GM18508 (cell line): ENCODE measurements at regions not wholly inside any gene's neighbourhood (a gene's known extent, or its start where the extent isn't known, plus 50 kb on each side); places are given as distances from the start of the nearest gene placed in this dataset.

Experiments used
- ATAC-seq: cut with Tn5 transposase; IDR thresholded peaks from one replicate; pipeline ENCODE4 v1.9.1; 2021; ENCODE audit warnings: moderate number of reproducible peaks; ENCODE audit not compliant: insufficient read depth, unreplicated experiment

DNA sequence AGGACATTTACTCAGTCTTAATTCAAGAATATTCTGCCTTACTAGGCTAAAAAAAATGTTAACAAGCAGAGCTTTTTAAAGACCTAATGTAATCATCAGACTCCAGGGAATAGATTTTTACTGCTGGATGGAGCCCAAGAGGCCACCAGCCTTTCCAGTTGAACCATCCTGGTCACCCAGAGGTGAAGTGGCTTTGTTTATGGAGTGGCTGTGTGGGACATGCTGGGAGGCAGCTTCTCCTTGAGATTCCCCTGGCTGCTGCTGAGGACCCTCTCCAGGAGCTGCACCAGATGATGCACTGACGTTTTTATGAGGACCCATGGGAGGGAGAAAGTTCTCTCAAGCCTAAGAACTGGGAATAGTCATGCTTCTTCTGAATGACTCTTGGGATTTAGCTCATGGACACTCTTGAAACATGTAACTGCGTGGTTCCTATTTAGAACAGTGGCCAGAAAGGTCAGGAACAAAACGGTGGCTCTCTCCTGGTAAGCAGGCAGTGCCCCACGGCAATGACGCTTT is 205.9 kb upstream of the MIR17HG start:
- ATAC-seq, result no peak

DNA sequence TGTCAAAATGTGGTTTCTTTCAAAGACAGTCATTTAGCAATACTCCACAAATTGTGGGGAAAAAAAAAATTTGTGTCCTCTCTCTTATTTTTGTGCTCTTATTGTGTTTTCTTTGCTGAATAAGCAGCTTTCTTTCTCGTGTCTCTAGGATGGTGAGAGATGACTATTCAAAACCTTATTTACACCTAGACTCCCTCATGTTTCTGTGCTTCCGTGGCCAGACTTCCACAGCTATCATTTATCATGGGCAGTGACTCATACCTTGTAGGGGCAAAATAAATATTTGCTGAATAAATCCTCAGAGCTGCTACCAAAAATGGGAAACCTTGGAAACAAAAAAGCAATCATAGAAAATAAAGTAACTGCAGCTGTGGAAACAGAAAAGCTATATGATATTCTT is 204.9 kb upstream of the MIR17HG start:
- no peak for ATAC-seq

GRCh38 chr13:91144054-91144453 is 203.4 kb upstream of the MIR17HG start:
- no peak for ATAC-seq

DNA sequence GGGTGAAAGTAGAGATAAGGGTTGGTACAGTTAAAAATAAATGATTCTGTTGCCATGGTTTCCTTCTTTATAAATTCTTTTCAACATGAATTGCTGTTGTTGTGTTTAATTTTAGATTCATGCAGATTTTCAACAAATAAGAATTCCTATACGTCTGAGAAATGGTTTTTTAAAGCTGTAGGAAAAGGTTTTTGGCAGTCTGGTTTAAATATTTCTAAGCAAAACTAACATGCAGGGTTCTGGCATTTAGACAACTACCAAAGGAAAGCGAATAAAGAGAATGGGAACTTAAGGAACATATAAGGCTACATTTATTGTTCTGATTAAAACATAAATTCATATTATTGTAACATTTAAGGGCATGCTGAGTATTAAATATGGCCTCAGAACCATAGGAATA is 203.0 kb upstream of the MIR17HG start:
- no peak for ATAC-seq

- ATAC-seq, result no peak
Observed at GRCh38 chr13:91145571-91146205, 201.8 kb upstream of the MIR17HG start.

DNA sequence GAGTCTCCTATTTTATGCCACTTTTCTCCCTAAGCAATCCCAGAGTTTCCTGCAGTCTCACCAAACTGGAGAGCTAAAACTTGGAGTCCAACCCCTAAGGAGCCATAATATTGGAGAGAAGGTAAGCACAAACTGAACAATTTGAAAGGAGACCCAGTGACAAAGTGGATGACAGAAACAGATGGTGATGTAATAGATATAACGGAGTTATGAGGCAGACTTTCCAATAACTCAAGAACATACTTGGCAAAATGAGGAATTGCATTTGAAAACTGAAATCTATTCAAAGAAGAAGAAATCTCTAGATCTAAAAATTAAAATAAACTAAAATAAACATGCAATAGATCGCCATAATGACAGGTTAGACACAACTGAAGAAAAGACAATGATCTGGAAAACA is 200.9 kb upstream of the MIR17HG start:
- no peak for ATAC-seq

DNA sequence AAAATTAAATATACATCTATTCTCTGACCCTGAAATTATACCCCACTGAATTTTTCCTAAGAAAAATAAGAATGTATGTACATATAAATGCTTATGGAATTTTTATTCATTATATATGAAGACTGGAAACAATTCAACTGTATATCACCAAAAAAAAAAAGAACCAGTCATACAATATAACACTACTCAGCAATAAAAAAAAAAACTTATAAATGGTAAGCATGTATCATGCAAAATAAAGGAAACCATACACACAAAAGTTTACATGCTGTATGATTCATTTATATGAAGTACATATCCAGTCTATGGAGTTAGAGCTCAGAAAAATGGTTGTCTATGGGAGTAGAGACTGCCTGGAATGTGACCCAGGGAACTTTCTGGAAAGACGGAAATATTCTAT is 199.4 kb upstream of the MIR17HG start:
- ATAC-seq, result no peak

GRCh38 chr13:91151921-91152320 is 195.6 kb upstream of the MIR17HG start:
- no peak for ATAC-seq

GRCh38 chr13:91153372-91153771 is 194.1 kb upstream of the MIR17HG start:
- ATAC-seq, result no peak

DNA sequence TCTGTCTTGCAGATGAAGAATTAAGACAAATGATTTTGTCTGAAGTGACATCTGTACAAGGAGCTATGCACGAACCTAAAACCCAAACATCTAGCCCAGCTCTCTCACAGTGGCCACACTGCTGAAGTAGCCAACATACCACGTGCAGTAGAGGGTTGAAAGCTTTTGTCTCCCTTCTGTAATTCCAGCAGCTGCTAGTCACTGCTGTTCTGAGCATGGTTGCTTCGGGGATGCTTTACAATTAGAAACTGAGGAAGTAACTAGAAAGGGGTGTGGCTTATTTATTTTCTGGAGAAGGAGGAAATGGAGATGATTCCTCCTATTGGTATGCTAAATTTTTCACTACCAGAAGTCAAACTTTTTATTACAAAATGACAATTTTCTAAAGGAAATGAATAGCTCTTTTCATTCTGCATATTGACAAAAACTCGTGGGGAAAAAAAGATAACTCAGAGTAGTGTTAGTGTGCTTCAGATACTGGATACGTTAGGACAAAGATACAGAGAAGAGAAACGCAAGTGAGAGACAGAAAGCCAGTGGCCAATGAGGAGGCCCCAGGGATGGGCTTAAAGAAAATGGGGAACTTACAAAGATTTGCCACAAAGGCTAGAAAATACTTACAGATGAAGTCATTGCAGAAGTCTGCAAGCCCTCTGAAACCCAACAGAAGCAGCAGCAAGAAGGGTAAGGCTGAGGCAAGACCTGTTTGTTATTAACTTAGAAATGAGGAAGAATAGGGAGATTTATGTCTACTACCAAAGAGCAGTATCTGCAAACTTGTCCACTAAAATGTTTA is 192.7 kb upstream of the MIR17HG start:
- peak; percentile 94 for ATAC-seq

GRCh38 chr13:91155512-91156114 is 191.9 kb upstream of the MIR17HG start:
- no peak for ATAC-seq

GRCh38 chr13:91157273-91158016 is 190.0 kb upstream of the MIR17HG start:
- ATAC-seq, result no peak

GRCh38 chr13:91158017-91158395 is 189.5 kb upstream of the MIR17HG start:
- no peak for ATAC-seq

DNA sequence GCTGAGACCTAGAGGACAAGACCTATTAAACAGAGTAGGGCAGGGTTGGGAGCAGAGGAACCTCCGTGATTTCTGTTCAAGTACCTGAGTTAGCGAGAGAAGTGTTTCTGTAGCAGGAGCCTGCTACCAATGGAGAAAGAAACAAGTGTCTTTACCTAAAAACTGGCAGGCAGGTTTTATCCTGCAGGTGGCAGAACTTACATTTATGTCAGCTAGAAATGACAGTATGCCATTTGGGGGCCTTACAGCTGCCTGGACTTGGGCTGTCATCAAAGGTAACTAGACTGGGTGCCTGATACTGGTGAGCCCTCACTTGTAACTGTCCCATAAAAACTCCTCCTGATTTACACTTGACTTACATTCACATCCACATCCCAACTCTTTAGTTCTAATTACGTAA is 185.3 kb upstream of the MIR17HG start:
- no peak for ATAC-seq

GRCh38 chr13:91162589-91162988 is 184.9 kb upstream of the MIR17HG start:
- no peak for ATAC-seq

DNA sequence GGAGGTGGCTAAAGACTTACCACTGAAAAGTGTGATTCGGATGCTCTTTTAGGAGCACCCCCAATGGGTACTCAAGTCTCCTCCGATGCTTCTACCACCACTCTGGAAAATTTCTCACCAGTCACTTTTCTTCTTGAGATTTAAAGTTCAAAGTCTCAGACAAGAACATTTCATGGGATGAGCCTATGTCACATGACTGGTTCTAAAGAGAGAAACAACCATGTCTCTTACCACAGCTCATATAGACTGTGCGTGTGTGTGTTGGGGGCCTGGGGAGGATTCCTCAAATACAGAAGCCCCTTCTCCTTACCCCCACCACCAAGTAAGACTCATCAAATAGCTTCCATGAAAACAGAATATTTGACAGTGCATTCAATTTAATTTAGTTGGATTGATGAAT is 181.7 kb upstream of the MIR17HG start:
- ATAC-seq, result no peak

- ATAC-seq, result no peak
Observed at GRCh38 chr13:91166714-91167511, 180.6 kb upstream of the MIR17HG start.

GRCh38 chr13:91167706-91168385 is 179.6 kb upstream of the MIR17HG start:
- ATAC-seq, result no peak

DNA sequence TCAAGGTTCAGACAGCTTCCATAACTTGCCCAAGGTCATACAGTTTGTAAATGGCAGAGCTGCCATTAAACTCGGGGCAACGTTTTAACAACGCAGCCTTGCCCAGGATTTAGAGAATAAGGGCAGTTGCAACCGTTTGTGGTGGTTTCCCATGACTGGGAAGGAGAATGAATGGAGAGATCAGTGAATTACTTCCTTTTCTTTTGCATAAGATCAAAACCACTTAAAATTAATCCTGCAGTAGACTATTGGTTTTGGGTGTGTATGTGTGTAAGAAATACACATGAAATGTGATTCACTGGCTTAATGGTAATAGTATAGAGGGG is 179.1 kb upstream of the MIR17HG start:
- no peak for ATAC-seq
